ENCODE measurements at regions not wholly inside any gene's neighbourhood (a gene's known extent, or its start where the extent isn't known, plus 50 kb on each side); places are given as distances from the start of the nearest gene placed in this dataset.
A peak's percentile ranks its signal among the peaks of the same experiment; 100 is the strongest.

DNA sequence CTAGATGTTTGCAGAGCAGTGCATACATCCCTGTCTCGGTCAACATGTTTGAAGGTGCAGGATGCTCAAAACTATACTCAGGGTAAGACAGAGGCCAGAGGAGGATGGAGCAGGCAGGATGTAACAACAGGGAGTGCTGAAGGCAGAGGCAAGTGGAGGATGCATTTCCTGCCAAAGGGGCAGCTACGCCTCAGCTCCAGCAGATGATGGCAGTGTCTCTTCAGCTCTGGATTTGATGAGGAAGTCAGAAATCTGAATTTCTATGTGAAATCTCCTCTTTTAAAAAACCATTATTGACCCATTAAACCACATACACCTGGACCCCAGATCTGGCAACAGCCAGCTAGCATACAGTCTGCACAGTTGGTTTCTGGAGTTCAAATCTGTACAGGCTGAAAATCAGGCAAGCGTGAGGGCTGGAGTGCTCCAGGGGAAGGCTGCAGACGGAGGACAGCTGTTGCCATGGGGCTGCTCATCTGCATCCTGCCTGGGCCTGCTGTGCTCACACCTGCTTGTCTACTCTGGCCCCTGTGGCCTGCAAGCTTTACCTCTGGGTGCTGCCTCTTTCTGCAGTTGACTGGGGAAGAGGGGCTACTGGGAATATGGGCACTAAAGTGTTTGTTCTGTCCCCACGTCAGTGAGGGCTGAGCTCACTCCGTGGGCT is 152.9 kb upstream of the SLC28A3 start:
- no peak overlapping the region for H3K4me3 ChIP-seq (ENCODE audit: low read depth, low read length)
- H3K36me3 ChIP-seq (ENCODE audit: control insufficient read depth, insufficient read depth, low read length): no peaks in the 10 kb centered on the region
- peak; percentile 94 for FAIRE-seq
- no peaks in the 10 kb centered on the region for H3K27me3 ChIP-seq (ENCODE audit: control insufficient read depth, insufficient read depth, low read length)
- DNase-seq (ENCODE audit: low read depth): no peak
- TF ChIP-seq, protein P1, sequence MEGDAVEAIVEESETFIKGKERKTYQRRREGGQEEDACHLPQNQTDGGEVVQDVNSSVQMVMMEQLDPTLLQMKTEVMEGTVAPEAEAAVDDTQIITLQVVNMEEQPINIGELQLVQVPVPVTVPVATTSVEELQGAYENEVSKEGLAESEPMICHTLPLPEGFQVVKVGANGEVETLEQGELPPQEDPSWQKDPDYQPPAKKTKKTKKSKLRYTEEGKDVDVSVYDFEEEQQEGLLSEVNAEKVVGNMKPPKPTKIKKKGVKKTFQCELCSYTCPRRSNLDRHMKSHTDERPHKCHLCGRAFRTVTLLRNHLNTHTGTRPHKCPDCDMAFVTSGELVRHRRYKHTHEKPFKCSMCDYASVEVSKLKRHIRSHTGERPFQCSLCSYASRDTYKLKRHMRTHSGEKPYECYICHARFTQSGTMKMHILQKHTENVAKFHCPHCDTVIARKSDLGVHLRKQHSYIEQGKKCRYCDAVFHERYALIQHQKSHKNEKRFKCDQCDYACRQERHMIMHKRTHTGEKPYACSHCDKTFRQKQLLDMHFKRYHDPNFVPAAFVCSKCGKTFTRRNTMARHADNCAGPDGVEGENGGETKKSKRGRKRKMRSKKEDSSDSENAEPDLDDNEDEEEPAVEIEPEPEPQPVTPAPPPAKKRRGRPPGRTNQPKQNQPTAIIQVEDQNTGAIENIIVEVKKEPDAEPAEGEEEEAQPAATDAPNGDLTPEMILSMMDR (IDR thresholded peaks at IDR 0.05; ENCODE audit: insufficient read depth, low read length, severe bottlenecking): no peak

DNA sequence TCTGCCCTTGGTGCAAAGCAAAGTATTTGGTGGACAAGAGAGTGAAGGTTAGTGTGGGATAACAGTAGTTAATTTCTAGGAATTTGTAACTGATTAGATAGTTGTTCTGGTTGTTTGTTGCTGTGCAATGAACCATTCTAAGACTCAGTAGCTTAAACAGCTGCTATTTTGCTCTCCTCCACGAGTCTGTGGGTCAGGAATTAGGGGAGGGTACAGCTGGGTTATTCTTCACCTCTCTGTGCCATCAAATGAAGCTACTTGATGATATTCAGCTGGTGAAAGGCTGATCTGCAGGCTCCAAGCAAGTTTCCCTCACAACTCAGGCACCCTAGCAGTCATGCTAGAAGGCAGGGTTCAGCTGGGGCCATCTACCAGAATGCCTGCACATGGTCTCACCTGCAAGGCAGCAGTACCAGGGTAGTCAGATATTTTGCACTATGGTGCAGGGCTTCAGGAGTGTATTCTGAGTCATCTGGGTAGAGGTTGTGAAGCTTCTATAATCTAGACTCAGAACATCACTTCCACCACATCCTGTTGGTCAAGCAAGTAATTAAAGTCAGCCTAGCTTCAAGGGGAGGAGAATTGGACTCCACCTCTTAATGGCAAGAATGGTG is 159.5 kb upstream of the SLC28A3 start:
- DNase-seq (ENCODE audit: low read depth): peak; percentile 15
- Histone ChIP-seq H3K4me3 (ENCODE audit: low read depth, low read length) (no peak overlapping the region), H3K27me3 (ENCODE audit: control insufficient read depth, insufficient read depth, low read length) (no peaks in the 10 kb centered on the region), H3K36me3 (ENCODE audit: control insufficient read depth, insufficient read depth, low read length) (no peaks in the 10 kb centered on the region)
- no peak for FAIRE-seq
- TF ChIP-seq, protein P1 (IDR thresholded peaks at IDR 0.05; ENCODE audit: insufficient read depth, low read length, severe bottlenecking): no peak

DNA sequence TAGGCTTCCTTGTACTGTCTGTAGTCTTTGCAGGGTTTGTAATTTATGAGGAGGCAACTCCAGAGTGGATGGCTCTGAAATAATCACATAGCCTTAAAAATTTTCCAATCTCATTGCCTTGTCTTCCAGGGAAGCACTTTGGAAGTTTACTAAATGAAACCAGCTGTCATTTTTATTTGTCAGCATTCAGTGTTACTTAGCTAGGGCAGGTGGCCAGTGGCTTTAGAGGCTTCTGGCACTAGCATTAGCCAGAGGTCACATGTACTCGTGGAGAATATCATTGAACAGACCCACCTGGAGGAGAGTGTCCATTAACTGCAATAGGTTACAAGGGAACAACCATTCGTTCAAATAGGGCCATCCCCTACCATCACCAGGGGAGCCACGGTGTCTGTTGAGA is 160.3 kb upstream of the SLC28A3 start:
- Histone ChIP-seq H3K27me3 (ENCODE audit: control insufficient read depth, insufficient read depth, low read length) (no peaks in the 10 kb centered on the region), H3K4me3 (ENCODE audit: low read depth, low read length) (no peak overlapping the region), H3K36me3 (ENCODE audit: control insufficient read depth, insufficient read depth, low read length) (no peaks in the 10 kb centered on the region)
- DNase-seq (ENCODE audit: low read depth): no peak
- no peak for FAIRE-seq
- TF ChIP-seq, protein P1 (IDR thresholded peaks at IDR 0.05; ENCODE audit: insufficient read depth, low read length, severe bottlenecking): no peak

DNA sequence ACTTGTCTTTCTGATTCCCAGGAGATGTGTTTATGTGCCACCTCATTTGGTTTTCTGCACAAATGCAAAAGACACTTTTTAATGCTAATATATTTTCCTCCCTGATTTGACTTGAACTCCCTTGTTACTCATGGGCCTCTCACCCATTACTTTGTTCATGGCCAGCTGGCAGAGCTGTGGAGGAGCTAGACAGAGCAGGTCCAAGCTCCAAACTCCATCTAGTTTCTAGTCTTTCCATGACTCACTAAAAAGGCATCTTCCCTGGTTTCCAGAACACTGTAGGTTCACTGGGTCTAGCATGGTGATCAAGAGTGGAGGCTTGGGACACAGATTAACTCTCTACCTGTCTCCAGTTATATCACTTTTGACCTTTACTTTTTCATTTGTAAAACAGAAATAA is 161.0 kb upstream of the SLC28A3 start:
- H3K36me3 ChIP-seq (ENCODE audit: control insufficient read depth, insufficient read depth, low read length): no peaks in the 10 kb centered on the region
- FAIRE-seq: no peak
- TF ChIP-seq, protein P1 (IDR thresholded peaks at IDR 0.05; ENCODE audit: insufficient read depth, low read length, severe bottlenecking): no peak
- no peak overlapping the region for H3K4me3 ChIP-seq (ENCODE audit: low read depth, low read length)
- no peaks in the 10 kb centered on the region for H3K27me3 ChIP-seq (ENCODE audit: control insufficient read depth, insufficient read depth, low read length)
- peak; percentile 65 for DNase-seq (ENCODE audit: low read depth)

DNA sequence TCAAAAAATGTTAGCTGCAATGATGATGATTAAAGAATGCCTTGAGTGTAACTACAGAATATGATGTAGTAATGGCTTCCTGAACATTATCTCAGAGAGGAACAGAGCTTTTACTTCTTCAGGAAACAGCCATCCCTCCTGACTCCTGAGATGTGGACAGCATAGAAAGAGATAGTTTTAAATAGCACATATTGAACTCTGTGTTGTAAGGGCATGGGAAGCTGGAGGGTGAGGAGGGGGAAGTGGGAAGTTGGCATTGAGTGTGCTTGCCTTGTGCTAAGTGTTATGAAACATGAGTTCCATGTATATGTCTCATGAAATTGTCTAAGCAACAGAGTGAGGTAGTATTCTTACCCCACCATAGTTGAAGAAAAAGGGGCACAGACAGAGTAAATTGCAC is 161.5 kb upstream of the SLC28A3 start:
- Histone ChIP-seq H3K36me3 (ENCODE audit: control insufficient read depth, insufficient read depth, low read length) (no peaks in the 10 kb centered on the region), H3K4me3 (ENCODE audit: low read depth, low read length) (no peak overlapping the region), H3K27me3 (ENCODE audit: control insufficient read depth, insufficient read depth, low read length) (no peaks in the 10 kb centered on the region)
- FAIRE-seq (no peak), DNase-seq (ENCODE audit: low read depth) (peak; percentile 13)
- TF ChIP-seq, protein P1 (IDR thresholded peaks at IDR 0.05; ENCODE audit: insufficient read depth, low read length, severe bottlenecking): no peak

All from bronchial epithelial cell (primary cell).